ENCODE measurements at regions not wholly inside any gene's neighbourhood (a gene's known extent, or its start where the extent isn't known, plus 50 kb on each side); places are given as distances from the start of the nearest gene placed in this dataset.

DNA sequence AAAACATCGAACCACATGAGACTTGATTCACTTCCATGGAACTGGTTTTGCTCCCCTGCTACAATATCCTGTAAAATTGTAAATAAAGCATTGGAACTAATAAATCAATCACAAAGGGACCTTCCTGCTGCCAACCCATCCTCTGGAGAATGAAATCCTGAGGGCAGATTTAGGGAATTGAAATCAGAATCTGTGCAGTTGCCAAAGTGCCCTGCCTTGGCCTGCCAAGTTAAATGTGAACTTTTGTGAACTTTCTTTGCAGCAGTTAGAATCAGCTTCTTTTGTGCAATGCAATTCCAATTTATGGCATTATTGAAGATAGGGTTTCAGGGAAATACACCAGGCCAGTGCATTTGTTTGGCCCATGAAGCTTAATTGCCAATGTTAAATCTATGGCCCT lies 263.1 kb downstream of the PTTG2 start:
- DNase-seq = no peak
- H3K36me3 ChIP-seq (ENCODE audit: control insufficient read depth, insufficient read depth, low read length) = no peaks in the 10 kb centered on the region

DNA sequence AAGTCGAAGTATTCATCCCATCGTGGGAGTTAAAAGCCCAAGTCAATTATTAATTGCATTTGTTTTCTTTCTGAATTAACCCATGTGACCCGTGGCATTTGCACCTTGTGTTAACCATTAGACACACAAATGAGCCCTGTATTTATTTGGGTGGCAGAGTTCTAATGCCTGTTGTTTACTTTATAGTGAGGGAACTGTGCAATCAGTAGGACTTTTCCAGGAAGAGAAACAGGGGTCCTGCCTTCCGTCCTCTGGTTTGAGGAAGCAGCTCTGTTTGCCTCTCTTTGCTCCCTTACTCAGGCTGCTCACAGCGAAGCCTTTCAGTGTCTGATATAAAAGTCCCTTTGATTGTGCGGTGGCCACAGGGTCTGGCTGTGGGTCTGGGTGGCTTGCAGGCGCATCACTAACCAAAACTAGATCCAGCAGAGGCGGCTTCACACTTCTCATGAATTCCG lies 263.6 kb downstream of the PTTG2 start:
- Histone ChIP-seq H2AK5ac (ENCODE audit: low read length) (no peak overlapping the region), H3K4me2 (ENCODE audit: low read length) (no peak overlapping the region), H4K8ac (ENCODE audit: low read depth, low read length) (no peak overlapping the region), H2BK15ac (replicated peaks; ENCODE audit: low read depth) (no peak overlapping the region), H3K36me3 (ENCODE audit: control insufficient read depth, insufficient read depth, low read length) (no peaks in the 10 kb centered on the region), H3K56ac (ENCODE audit: low read length) (no peak overlapping the region), H2BK5ac (ENCODE audit: low read length) (no peak overlapping the region), H3K4ac (ENCODE audit: low read depth, low read length) (no peak overlapping the region), H3K27me3 (ENCODE audit: insufficient read depth, low read length, poor library complexity) (no peaks in the 10 kb centered on the region), H4K5ac (ENCODE audit: low read length) (no peak overlapping the region), H2BK120ac (ENCODE audit: low read depth, low read length) (no peak overlapping the region), H3K27ac (ENCODE audit: low read depth, low read length) (no peak overlapping the region), H3K4me1 (ENCODE audit: control insufficient read depth, low read depth, low read length) (no peaks in the 10 kb centered on the region), H3K23ac (ENCODE audit: low read length) (no peak overlapping the region), H3K4me3 (ENCODE audit: low read length) (no peak overlapping the region), H3K79me1 (ENCODE audit: low read length) (no peaks in the 10 kb centered on the region), H3K79me2 (ENCODE audit: control insufficient read depth, insufficient read depth, low read length) (no peaks in the 10 kb centered on the region), H3K18ac (ENCODE audit: low read length) (no peak overlapping the region), H3K9ac (ENCODE audit: low read length) (no peak overlapping the region)
- DNase-seq = no peak
- WGBS (ENCODE audit: extremely low coverage, insufficient coverage, low lambda C conversion rate) = no CpG with 5 or more reads among the region's 9 CpGs

More for the DNA sequence above, 263.1 kb downstream of the PTTG2 start:
- H3K23ac ChIP-seq (ENCODE audit: low read length) = no peak overlapping the region
- H4K5ac ChIP-seq (ENCODE audit: low read length) = no peak overlapping the region
- H3K4me3 ChIP-seq (ENCODE audit: low read length) = no peak overlapping the region
- no peak overlapping the region for H2AK5ac ChIP-seq (ENCODE audit: low read length)
- no peak overlapping the region for H2BK15ac ChIP-seq (replicated peaks; ENCODE audit: low read depth)
- H3K56ac ChIP-seq (ENCODE audit: low read length) = no peak overlapping the region
- no peak overlapping the region for H2BK120ac ChIP-seq (ENCODE audit: low read depth, low read length)
- H3K27ac ChIP-seq (ENCODE audit: low read depth, low read length) = no peak overlapping the region
- no CpG with 5 or more reads among the region's 1 CpG for WGBS (ENCODE audit: extremely low coverage, insufficient coverage, low lambda C conversion rate)
- H3K79me1 ChIP-seq (ENCODE audit: low read length) = no peaks in the 10 kb centered on the region
- H3K18ac ChIP-seq (ENCODE audit: low read length) = no peak overlapping the region
- no peak overlapping the region for H3K4ac ChIP-seq (ENCODE audit: low read depth, low read length)
- no peak overlapping the region for H3K9ac ChIP-seq (ENCODE audit: low read length)
- no peaks in the 10 kb centered on the region for H3K79me2 ChIP-seq (ENCODE audit: control insufficient read depth, insufficient read depth, low read length)
- H3K4me2 ChIP-seq (ENCODE audit: low read length) = no peak overlapping the region
- no peaks in the 10 kb centered on the region for H3K27me3 ChIP-seq (ENCODE audit: insufficient read depth, low read length, poor library complexity)
- no peaks in the 10 kb centered on the region for H3K4me1 ChIP-seq (ENCODE audit: control insufficient read depth, low read depth, low read length)
- no peak overlapping the region for H4K8ac ChIP-seq (ENCODE audit: low read depth, low read length)
- H2BK5ac ChIP-seq (ENCODE audit: low read length) = no peak overlapping the region

DNA sequence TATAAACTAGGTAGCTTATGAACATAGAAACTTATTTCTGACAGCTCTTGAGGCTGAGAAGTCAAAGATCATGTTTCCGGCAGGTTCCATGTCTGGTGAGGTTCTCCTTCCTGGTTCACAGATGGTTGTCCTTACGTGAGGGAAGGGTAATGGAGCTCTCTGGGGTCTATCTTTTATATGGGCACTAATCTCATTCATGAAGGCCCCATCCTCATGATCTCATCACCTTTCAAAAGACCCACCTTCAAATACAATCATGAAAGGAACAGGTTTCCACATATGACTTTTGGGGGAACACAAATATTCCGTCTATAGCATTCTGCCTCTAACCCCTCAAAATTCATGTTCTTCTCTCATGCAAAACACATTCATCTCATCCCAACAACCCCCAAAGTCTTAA lies 264.7 kb downstream of the PTTG2 start:
- H3K4ac ChIP-seq (ENCODE audit: low read depth, low read length) = no peak overlapping the region
- H3K79me1 ChIP-seq (ENCODE audit: low read length) = no peaks in the 10 kb centered on the region
- no peak overlapping the region for H4K5ac ChIP-seq (ENCODE audit: low read length)
- H4K8ac ChIP-seq (ENCODE audit: low read depth, low read length) = no peak overlapping the region
- H2BK5ac ChIP-seq (ENCODE audit: low read length) = no peak overlapping the region
- no peaks in the 10 kb centered on the region for H3K27me3 ChIP-seq (ENCODE audit: insufficient read depth, low read length, poor library complexity)
- no peaks in the 10 kb centered on the region for H3K4me1 ChIP-seq (ENCODE audit: control insufficient read depth, low read depth, low read length)
- H3K27ac ChIP-seq (ENCODE audit: low read depth, low read length) = no peak overlapping the region
- no peak overlapping the region for H2BK120ac ChIP-seq (ENCODE audit: low read depth, low read length)
- no peak overlapping the region for H2BK15ac ChIP-seq (replicated peaks; ENCODE audit: low read depth)
- WGBS (ENCODE audit: extremely low coverage, insufficient coverage, low lambda C conversion rate) = no CpG with 5 or more reads among the region's 3 CpGs
- H3K79me2 ChIP-seq (ENCODE audit: control insufficient read depth, insufficient read depth, low read length) = no peaks in the 10 kb centered on the region
- no peak overlapping the region for H3K18ac ChIP-seq (ENCODE audit: low read length)
- DNase-seq = no peak
- no peak overlapping the region for H3K23ac ChIP-seq (ENCODE audit: low read length)
- H3K4me2 ChIP-seq (ENCODE audit: low read length) = no peak overlapping the region
- H3K9ac ChIP-seq (ENCODE audit: low read length) = no peak overlapping the region
- no peak overlapping the region for H3K56ac ChIP-seq (ENCODE audit: low read length)
- no peak overlapping the region for H3K4me3 ChIP-seq (ENCODE audit: low read length)
- H2AK5ac ChIP-seq (ENCODE audit: low read length) = no peak overlapping the region
- H3K36me3 ChIP-seq (ENCODE audit: control insufficient read depth, insufficient read depth, low read length) = no peaks in the 10 kb centered on the region

DNA sequence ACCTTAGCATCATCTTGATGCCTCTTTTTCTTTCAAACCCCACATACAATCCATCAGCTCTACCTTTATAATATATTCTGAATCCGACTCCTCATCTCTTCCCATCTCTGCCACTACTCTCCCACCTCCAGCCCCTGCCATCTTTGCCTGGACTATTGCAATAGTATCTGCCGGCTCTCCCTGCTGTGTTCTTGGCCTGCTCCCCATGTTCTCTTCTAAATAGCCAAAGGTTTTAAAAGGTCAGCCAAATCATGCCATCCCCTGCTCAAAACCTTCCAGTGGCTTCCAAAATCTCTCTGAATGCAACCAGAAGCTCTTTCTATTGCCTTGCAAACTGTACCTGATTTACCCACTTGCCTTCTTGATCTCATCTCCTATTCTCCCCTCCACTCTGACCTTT lies 266.0 kb downstream of the PTTG2 start:
- H2AK5ac ChIP-seq (ENCODE audit: low read length) = no peak overlapping the region
- H3K23ac ChIP-seq (ENCODE audit: low read length) = no peak overlapping the region
- no peaks in the 10 kb centered on the region for H3K79me2 ChIP-seq (ENCODE audit: control insufficient read depth, insufficient read depth, low read length)
- no peak overlapping the region for H3K56ac ChIP-seq (ENCODE audit: low read length)
- H3K4me3 ChIP-seq (ENCODE audit: low read length) = no peak overlapping the region
- H3K27ac ChIP-seq (ENCODE audit: low read depth, low read length) = no peak overlapping the region
- H3K36me3 ChIP-seq (ENCODE audit: control insufficient read depth, insufficient read depth, low read length) = no peaks in the 10 kb centered on the region
- H3K27me3 ChIP-seq (ENCODE audit: insufficient read depth, low read length, poor library complexity) = no peaks in the 10 kb centered on the region
- no CpG with 5 or more reads among the region's 2 CpGs for WGBS (ENCODE audit: extremely low coverage, insufficient coverage, low lambda C conversion rate)
- no peak overlapping the region for H3K9ac ChIP-seq (ENCODE audit: low read length)
- H2BK5ac ChIP-seq (ENCODE audit: low read length) = no peak overlapping the region
- H2BK15ac ChIP-seq (replicated peaks; ENCODE audit: low read depth) = no peak overlapping the region
- H3K4ac ChIP-seq (ENCODE audit: low read depth, low read length) = no peak overlapping the region
- H3K79me1 ChIP-seq (ENCODE audit: low read length) = no peaks in the 10 kb centered on the region
- no peak overlapping the region for H4K8ac ChIP-seq (ENCODE audit: low read depth, low read length)
- no peak overlapping the region for H4K5ac ChIP-seq (ENCODE audit: low read length)
- no peaks in the 10 kb centered on the region for H3K4me1 ChIP-seq (ENCODE audit: control insufficient read depth, low read depth, low read length)
- H2BK120ac ChIP-seq (ENCODE audit: low read depth, low read length) = no peak overlapping the region
- H3K4me2 ChIP-seq (ENCODE audit: low read length) = no peak overlapping the region
- DNase-seq = no peak
- H3K18ac ChIP-seq (ENCODE audit: low read length) = no peak overlapping the region

DNA sequence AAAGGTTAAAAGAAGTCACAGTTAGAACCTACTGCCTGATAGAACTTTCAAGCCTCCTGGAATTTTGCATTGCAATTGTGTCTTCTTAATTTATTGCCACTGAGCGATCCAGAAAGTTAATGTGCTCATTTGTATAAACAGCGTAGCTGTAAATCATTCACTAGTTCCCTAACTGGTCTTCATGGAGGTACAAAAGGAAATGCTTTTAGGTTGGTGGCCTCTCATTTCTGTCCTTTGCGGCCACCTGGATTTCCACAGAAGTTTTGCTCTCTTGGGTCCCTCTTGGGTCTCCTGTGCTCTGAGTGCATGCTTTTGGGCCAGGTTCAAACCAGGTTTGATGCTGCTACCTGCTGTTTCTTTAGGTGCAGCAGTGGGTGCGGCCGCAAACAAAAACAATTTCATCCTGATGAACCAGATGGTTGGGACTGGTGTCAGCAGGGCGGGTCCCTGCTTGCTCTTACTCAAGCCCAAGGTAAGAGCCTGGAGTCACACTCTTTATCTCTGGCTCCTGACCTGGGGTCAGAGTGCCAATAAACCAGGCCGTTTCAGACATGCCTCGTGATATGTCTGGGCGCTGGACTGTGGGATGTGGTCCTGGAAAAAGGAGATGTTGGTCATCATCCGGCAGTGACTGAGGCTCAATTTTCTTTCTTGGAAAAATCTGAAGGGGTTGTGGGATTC lies 270.1 kb downstream of the PTTG2 start:
- H3K18ac ChIP-seq (ENCODE audit: low read length) = no peak overlapping the region
- no peak overlapping the region for H2AK5ac ChIP-seq (ENCODE audit: low read length)
- H2BK15ac ChIP-seq (replicated peaks; ENCODE audit: low read depth) = no peak overlapping the region
- no peaks in the 10 kb centered on the region for H3K4me1 ChIP-seq (ENCODE audit: control insufficient read depth, low read depth, low read length)
- no peak overlapping the region for H2BK5ac ChIP-seq (ENCODE audit: low read length)
- H4K8ac ChIP-seq (ENCODE audit: low read depth, low read length) = no peak overlapping the region
- no peak overlapping the region for H3K56ac ChIP-seq (ENCODE audit: low read length)
- WGBS (ENCODE audit: extremely low coverage, insufficient coverage, low lambda C conversion rate) = no CpG with 5 or more reads among the region's 10 CpGs
- H3K4me2 ChIP-seq (ENCODE audit: low read length) = no peak overlapping the region
- no peaks in the 10 kb centered on the region for H3K79me2 ChIP-seq (ENCODE audit: control insufficient read depth, insufficient read depth, low read length)
- H2BK120ac ChIP-seq (ENCODE audit: low read depth, low read length) = no peak overlapping the region
- no peak overlapping the region for H3K4me3 ChIP-seq (ENCODE audit: low read length)
- no peak overlapping the region for H4K5ac ChIP-seq (ENCODE audit: low read length)
- no peak overlapping the region for H3K23ac ChIP-seq (ENCODE audit: low read length)
- no peak overlapping the region for H3K4ac ChIP-seq (ENCODE audit: low read depth, low read length)
- DNase-seq = no peak
- H3K79me1 ChIP-seq (ENCODE audit: low read length) = no peaks in the 10 kb centered on the region
- no peaks in the 10 kb centered on the region for H3K36me3 ChIP-seq (ENCODE audit: control insufficient read depth, insufficient read depth, low read length)
- H3K27me3 ChIP-seq (ENCODE audit: insufficient read depth, low read length, poor library complexity) = no peaks in the 10 kb centered on the region
- no peak overlapping the region for H3K9ac ChIP-seq (ENCODE audit: low read length)
- no peak overlapping the region for H3K27ac ChIP-seq (ENCODE audit: low read depth, low read length)
